ENCODE measurements at regions not wholly inside any gene's neighbourhood (a gene's known extent, or its start where the extent isn't known, plus 50 kb on each side); places are given as distances from the start of the nearest gene placed in this dataset.

DNA sequence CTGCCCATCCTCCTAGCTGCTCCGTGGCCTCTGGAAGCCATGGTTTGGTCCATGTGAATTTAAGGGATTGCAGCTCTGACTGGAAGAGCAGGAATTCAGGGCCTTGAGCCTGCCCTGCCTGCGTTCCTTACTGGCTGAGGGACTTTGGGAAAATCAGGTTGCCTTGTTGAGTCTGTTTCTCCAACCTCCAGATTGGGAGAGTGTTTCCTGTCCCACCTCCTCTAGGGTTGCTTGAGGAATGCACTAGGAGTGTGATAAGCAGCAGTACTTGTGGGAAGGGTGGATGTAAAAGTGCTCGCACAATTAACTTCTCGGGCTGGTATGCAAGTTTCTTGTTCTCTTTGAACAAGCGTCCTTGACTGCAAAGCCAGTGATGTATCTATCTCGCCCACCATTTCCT lies 84.4 kb upstream of the YWHAQ start:
- Histone ChIP-seq H3K27me3 (no peaks in the 10 kb centered on the region), H3K27ac (no peak overlapping the region), H3K4me3 (no peak overlapping the region), H3K9me3 (no peaks in the 10 kb centered on the region), H3K36me3 (no peaks in the 10 kb centered on the region), H3K4me1 (no peaks in the 10 kb centered on the region)
- intact Hi-C loops (cut with DNase I) = no loop called here
- ATAC-seq = no peak
- WGBS (ENCODE audit: insufficient coverage, low coverage, low lambda C conversion rate, missing lambda C conversion rate) = 56% methylated on average over 4 of the region's 6 CpGs
- TF ChIP-seq, protein P1, sequence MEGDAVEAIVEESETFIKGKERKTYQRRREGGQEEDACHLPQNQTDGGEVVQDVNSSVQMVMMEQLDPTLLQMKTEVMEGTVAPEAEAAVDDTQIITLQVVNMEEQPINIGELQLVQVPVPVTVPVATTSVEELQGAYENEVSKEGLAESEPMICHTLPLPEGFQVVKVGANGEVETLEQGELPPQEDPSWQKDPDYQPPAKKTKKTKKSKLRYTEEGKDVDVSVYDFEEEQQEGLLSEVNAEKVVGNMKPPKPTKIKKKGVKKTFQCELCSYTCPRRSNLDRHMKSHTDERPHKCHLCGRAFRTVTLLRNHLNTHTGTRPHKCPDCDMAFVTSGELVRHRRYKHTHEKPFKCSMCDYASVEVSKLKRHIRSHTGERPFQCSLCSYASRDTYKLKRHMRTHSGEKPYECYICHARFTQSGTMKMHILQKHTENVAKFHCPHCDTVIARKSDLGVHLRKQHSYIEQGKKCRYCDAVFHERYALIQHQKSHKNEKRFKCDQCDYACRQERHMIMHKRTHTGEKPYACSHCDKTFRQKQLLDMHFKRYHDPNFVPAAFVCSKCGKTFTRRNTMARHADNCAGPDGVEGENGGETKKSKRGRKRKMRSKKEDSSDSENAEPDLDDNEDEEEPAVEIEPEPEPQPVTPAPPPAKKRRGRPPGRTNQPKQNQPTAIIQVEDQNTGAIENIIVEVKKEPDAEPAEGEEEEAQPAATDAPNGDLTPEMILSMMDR (IDR thresholded peaks at IDR 0.05) = no peak
- no peak for TF ChIP-seq POLR2A (IDR thresholded peaks at IDR 0.05)
- no peak for DNase-seq

DNA sequence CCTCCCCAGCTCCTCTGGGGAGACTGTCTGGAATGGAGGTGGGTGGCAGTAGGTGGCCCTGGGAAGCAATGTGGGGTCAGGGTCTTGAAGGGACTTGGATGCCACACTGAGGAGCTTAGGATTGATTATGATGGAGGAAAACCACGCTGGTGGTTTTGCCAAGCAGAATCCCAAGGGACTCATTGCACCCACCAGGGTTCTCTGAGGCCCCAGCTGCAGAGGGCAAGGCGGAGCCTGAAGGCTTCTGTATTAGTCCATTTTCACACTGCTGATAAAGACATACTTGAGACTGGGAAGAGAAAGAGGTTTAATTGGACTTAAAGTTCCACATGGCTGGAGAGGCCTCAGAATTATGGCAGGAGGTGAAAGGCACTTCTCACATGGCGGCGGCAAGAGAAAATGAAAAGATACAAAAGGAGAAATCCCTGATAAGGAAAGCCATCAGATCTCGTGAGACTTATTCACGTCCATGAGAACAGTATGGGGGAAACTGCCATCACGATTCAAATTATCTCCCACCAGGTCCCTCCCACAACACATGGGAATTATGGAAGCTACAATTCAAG lies 87.2 kb upstream of the YWHAQ start:
- H3K27ac ChIP-seq = no peak overlapping the region
- DNase-seq = no peak
- H3K9me3 ChIP-seq = no peaks in the 10 kb centered on the region
- no peaks in the 10 kb centered on the region for H3K27me3 ChIP-seq
- TF ChIP-seq POLR2A (IDR thresholded peaks at IDR 0.05) = no peak
- TF ChIP-seq, protein P1 (IDR thresholded peaks at IDR 0.05) = no peak
- 80% methylated on average over 2 of the region's 7 CpGs for WGBS (ENCODE audit: insufficient coverage, low coverage, low lambda C conversion rate, missing lambda C conversion rate)
- H3K36me3 ChIP-seq = no peaks in the 10 kb centered on the region
- ATAC-seq = no peak
- no peaks in the 10 kb centered on the region for H3K4me1 ChIP-seq
- intact Hi-C loops (cut with DNase I) = no loop called here
- no peak overlapping the region for H3K4me3 ChIP-seq

DNA sequence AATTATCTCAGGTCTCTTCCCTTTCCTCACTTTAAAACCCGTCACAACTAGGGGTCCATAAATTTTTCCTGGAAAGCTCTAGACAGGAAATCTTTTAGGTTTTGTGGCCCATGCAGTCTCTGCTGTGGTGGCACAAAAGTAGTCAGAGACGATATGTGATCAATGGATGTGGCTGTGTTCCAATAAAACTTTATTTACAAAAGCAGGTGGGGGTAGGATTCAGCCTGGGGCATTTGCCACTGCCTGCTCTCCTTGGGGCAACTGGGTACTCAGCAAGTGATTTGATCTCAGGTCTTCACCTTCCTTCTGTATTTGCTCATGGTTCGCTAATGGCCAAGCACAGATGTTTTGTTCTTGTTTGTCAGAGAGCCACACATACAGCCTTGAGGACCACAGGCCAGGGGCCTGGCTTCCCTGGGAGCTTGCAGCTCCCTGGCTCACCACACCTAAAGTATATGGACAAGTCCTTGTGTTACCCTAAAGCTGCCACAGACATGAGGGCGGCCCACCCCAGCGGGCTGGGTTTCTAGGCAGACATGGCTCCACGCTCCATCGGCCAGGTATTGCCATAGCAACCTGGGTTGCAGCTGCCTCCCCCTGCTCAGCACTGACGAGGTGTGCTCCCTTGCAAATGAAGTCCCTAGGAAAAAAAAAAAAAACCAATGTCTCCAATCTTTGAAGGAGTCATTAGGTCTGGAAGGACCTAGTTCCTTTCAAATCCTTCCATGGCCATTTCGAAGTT lies 89.7 kb upstream of the YWHAQ start:
- TF ChIP-seq, protein P1 (IDR thresholded peaks at IDR 0.05) = no peak
- no peak for TF ChIP-seq POLR2A (IDR thresholded peaks at IDR 0.05)
- no peaks in the 10 kb centered on the region for H3K9me3 ChIP-seq
- no peaks in the 10 kb centered on the region for H3K4me1 ChIP-seq
- no peaks in the 10 kb centered on the region for H3K27me3 ChIP-seq
- H3K36me3 ChIP-seq = no peaks in the 10 kb centered on the region
- H3K27ac ChIP-seq = no peak overlapping the region
- intact Hi-C loops (cut with DNase I) = no loop called here
- ATAC-seq (no peak), DNase-seq (no peak)
- 87% methylated on average over 8 of the region's 9 CpGs for WGBS (ENCODE audit: insufficient coverage, low coverage, low lambda C conversion rate, missing lambda C conversion rate)
- H3K4me3 ChIP-seq = no peak overlapping the region

DNA sequence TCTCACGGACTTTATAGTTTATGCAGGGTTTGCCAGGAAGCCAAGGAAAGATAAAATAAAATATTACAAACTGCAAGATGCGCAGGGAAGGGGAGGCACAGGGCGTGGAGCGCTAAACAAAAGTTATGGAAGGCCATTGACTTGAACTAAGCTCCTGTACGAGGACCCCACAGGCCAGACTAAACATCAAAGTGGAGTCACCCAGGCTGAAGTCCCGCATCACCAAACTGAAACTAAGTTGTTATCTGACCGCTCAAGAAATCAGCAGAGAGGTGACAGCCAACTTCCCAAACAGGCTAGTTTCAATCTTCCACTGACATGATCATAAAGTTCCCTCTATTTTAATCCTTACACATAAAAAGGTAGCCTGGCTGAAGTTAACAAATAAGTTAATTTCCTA lies 90.5 kb upstream of the YWHAQ start:
- DNase-seq (no peak), ATAC-seq (no peak)
- Histone ChIP-seq H3K9me3 (no peaks in the 10 kb centered on the region), H3K4me1 (no peaks in the 10 kb centered on the region), H3K27me3 (no peaks in the 10 kb centered on the region), H3K27ac (no peak overlapping the region), H3K36me3 (no peaks in the 10 kb centered on the region), H3K4me3 (no peak overlapping the region)
- WGBS (ENCODE audit: insufficient coverage, low coverage, low lambda C conversion rate, missing lambda C conversion rate) = 51% methylated on average over 5 of the region's 7 CpGs
- intact Hi-C loops (cut with DNase I) = no loop called here
- TF ChIP-seq, protein P1 (IDR thresholded peaks at IDR 0.05) = no peak
- TF ChIP-seq POLR2A (IDR thresholded peaks at IDR 0.05) = no peak

Measured in right lobe of liver (tissue), 6 donors.